HCT116 (cell line): ENCODE measurements at regions not wholly inside any gene's neighbourhood (a gene's known extent, or its start where the extent isn't known, plus 50 kb on each side); places are given as distances from the start of the nearest gene placed in this dataset.

Source experiments
- ATAC-seq: fragments of 200-7000 bp; cut with Tn5 transposase; 2 replicates; pipeline ENCODE4 v1.9.1; 2020; ENCODE audit warnings: mild to moderate bottlenecking, moderate library complexity
- BruUV-seq: library from RNA; stranded (reverse); fragments of 400-500 nt; replicated peaks from 2 replicates; lab custom pipeline; 2021; lab: Mats Ljungman, UMichigan
- CTCF ChIA-PET: fragments of 300-600 bp; sonication (Branson Sonifier 250); formaldehyde crosslinking; loops from one replicate; lab custom pipeline; 2021; ENCODE audit warnings: antibody characterized with exemption; lab: Charles Lee
- POLR2A ChIA-PET: fragments of 300-600, 350-600 bp; sonication (Branson Sonifier 250); formaldehyde crosslinking; loops from one replicate; lab custom pipeline; 2021; ENCODE audit warnings: antibody characterized with exemption; lab: Charles Lee
- RAD21 ChIA-PET, 2 experiments: fragments of 300-600 bp; sonication (Branson Sonifier 250); formaldehyde crosslinking; loops; one replicate each; lab custom pipeline; 2023; ENCODE audit warnings: low total read pairs in 2 of 2; ENCODE audit not compliant: uncharacterized antibody in 2 of 2, unreplicated experiment in 2 of 2, low non-redundant PET in 1 of 2; lab: Charles Lee
- DNase-seq: peaks from one replicate; pipeline ENCODE4 v3.0.0-alpha.2; 2010; ENCODE audit warnings: low read depth, low spot score
- H2AFZ ChIP-seq: fragments of 200-600 bp; shearing (Covaris generic), sonication (generic); 2 replicates; pipeline ENCODE4 v1.6.1; 2017; ENCODE audit warnings: low read depth, mixed run types, mixed read lengths, antibody characterized with exemption, low read length; ENCODE audit not compliant: poor library complexity, severe bottlenecking
- H3K27ac ChIP-seq: 2 replicates; pipeline ENCODE4 v1.5.1; 2012; ENCODE audit warnings: low read depth, low read length
- H3K27me3 ChIP-seq: fragments of 200-600 bp; sonication (generic); 2 replicates; pipeline ENCODE4 v1.6.1; 2016; ENCODE audit warnings: mixed run types, low read length, mixed read lengths; ENCODE audit not compliant: insufficient read depth
- H3K36me3 ChIP-seq, 2 experiments: fragments of 200-500 bp in 1 of 2; fragments of 200-600 bp in 1 of 2; sonication (Bioruptor generic) in 1 of 2; sonication (generic) in 1 of 2; 2 replicates each; pipeline versions ENCODE4 v1.5.1 to v1.6.1; 2014 to 2016; ENCODE audit warnings: low read length in 2 of 2, inconsistent platforms in 1 of 2, mixed read lengths in 1 of 2, mixed run types in 1 of 2; ENCODE audit not compliant: insufficient read depth in 2 of 2, control insufficient read depth in 1 of 2
- H3K4me1 ChIP-seq, 2 experiments: fragments of 200-600 bp in 1 of 2; sonication (generic) in 1 of 2; 2 replicates each; pipeline versions ENCODE4 v1.5.1 to v1.6.1; 2012 to 2017; ENCODE audit warnings: low read length in 2 of 2, inconsistent platforms in 1 of 2, mild to moderate bottlenecking in 1 of 2, mixed read lengths in 1 of 2, mixed run types in 1 of 2, moderate library complexity in 1 of 2; ENCODE audit not compliant: insufficient read depth in 2 of 2, control insufficient read depth in 1 of 2
- H3K4me2 ChIP-seq: fragments of 200-600 bp; sonication (generic); 2 replicates; pipeline ENCODE4 v1.6.1; 2017; ENCODE audit warnings: mixed run types, low read length, mixed read lengths
- H3K4me3 ChIP-seq, 2 experiments: fragments of 200-600 bp in 1 of 2; sonication (generic) in 1 of 2; replicated peaks in 1 of 2; 2 replicates each; pipeline ENCODE4 v1.5.1; 2011 to 2016; ENCODE audit warnings: low read length in 2 of 2, control low read depth in 1 of 2, low read depth in 1 of 2, mild to moderate bottlenecking in 1 of 2, mixed read lengths in 1 of 2, mixed run types in 1 of 2
- H3K79me2 ChIP-seq: fragments of 200-600 bp; sonication (generic); 2 replicates; pipeline ENCODE4 v1.6.1; 2017; ENCODE audit warnings: mild to moderate bottlenecking, mixed run types, low read length, moderate library complexity, mixed read lengths; ENCODE audit not compliant: insufficient read depth
- H3K9ac ChIP-seq: fragments of 200-600 bp; sonication (generic); 2 replicates; pipeline ENCODE4 v1.6.1; 2016; ENCODE audit warnings: low read length, mixed read lengths
- H3K9me2 ChIP-seq: fragments of 200-600 bp; sonication (generic), shearing (Covaris generic); 2 replicates; pipeline ENCODE4 v1.6.1; 2017; ENCODE audit warnings: mixed run types, mild to moderate bottlenecking, moderate library complexity; ENCODE audit not compliant: insufficient read depth
- H3K9me3 ChIP-seq, 2 experiments: fragments of 200-500 bp in 1 of 2; fragments of 200-600 bp in 1 of 2; sonication (Bioruptor generic) in 1 of 2; sonication (generic) in 1 of 2; 2 replicates each; pipeline ENCODE4 v1.6.1; 2014 to 2017; ENCODE audit warnings: low read length in 2 of 2, mixed read lengths in 2 of 2, inconsistent platforms in 1 of 2, low read depth in 1 of 2, mild to moderate bottlenecking in 1 of 2, mixed run types in 1 of 2, moderate library complexity in 1 of 2; ENCODE audit not compliant: control insufficient read depth in 1 of 2, insufficient read depth in 1 of 2
- H4K20me1 ChIP-seq: fragments of 200-600 bp; sonication (generic), shearing (Covaris generic); 2 replicates; pipeline ENCODE4 v1.6.1; 2017; ENCODE audit warnings: mixed run types, mild to moderate bottlenecking, moderate library complexity; ENCODE audit not compliant: insufficient read depth
- CBX3 ChIP-seq: IDR thresholded peaks from 2 replicates; pipeline ENCODE4 v1.6.1; 2012; ENCODE audit warnings: low read depth
- CEBPB ChIP-seq: IDR thresholded peaks from 2 replicates; pipeline ENCODE4 v1.6.1; 2012; ENCODE audit warnings: low read depth
- ELF1 ChIP-seq: IDR thresholded peaks from 2 replicates; pipeline ENCODE4 v1.6.1; 2012; ENCODE audit warnings: low read depth, borderline replicate concordance
- EZH2phosphoT487 ChIP-seq: fragments of 200-600 bp; IDR thresholded peaks from 2 replicates; pipeline ENCODE4 v1.6.1; 2018; ENCODE audit warnings: antibody characterized with exemption, borderline replicate concordance
- JUND ChIP-seq: IDR thresholded peaks from 2 replicates; pipeline ENCODE4 v1.6.1; 2012
- POLR2A ChIP-seq: IDR thresholded peaks from 2 replicates; pipeline ENCODE4 v1.7.0; 2011; ENCODE audit warnings: borderline replicate concordance; ENCODE audit not compliant: insufficient read depth, insufficient read length; ENCODE audit errors: extremely low read depth
- POLR2AphosphoS5 ChIP-seq: IDR thresholded peaks from 2 replicates; pipeline ENCODE4 v1.6.1; 2011; ENCODE audit warnings: mild to moderate bottlenecking, low read depth, low read length, moderate library complexity
- SIN3A ChIP-seq: IDR thresholded peaks from 2 replicates; pipeline ENCODE4 v1.6.1; 2012; ENCODE audit warnings: low read depth
- SP1 ChIP-seq: IDR thresholded peaks from 2 replicates; pipeline ENCODE4 v1.6.1; 2012; ENCODE audit warnings: low read depth
- SRF ChIP-seq: IDR thresholded peaks from 2 replicates; pipeline ENCODE4 v1.6.1; 2012; ENCODE audit warnings: low read depth
- TCF7L2 ChIP-seq: IDR thresholded peaks from 2 replicates; pipeline ENCODE4 v1.7.0; 2011; ENCODE audit warnings: borderline replicate concordance, inconsistent platforms; ENCODE audit not compliant: insufficient read depth, insufficient read length; ENCODE audit errors: extremely low read depth
- YY1 ChIP-seq: IDR thresholded peaks from 2 replicates; pipeline ENCODE4 v1.6.1; 2011; ENCODE audit warnings: low read length, low read depth, moderate library complexity, mild to moderate bottlenecking; ENCODE audit not compliant: insufficient replicate concordance; ENCODE audit errors: extremely low read depth
- ZBTB33 ChIP-seq: IDR thresholded peaks from 2 replicates; pipeline ENCODE4 v1.6.1; 2011; ENCODE audit warnings: mild to moderate bottlenecking, low read length, moderate library complexity; ENCODE audit not compliant: insufficient replicate concordance; ENCODE audit errors: extremely low read depth
- ZFX ChIP-seq: fragments of 450-650 bp; IDR thresholded peaks from 2 replicates; pipeline ENCODE4 v1.6.1; 2017
- ZNF274 ChIP-seq: fragments of 200-500 bp; sonication (Bioruptor generic); IDR thresholded peaks from 2 replicates; pipeline ENCODE4 v1.6.1; 2014; ENCODE audit warnings: mild to moderate bottlenecking, low read depth, low read length, inconsistent platforms
- intact Hi-C: fragments of 100-400 bp; cut with micrococcal nuclease; formaldehyde crosslinking; loops from 2 replicates; pipeline ENCODE4 v1.10.0; 2022
- TF ChIP-seq, protein P1 (sequence below): IDR thresholded peaks from 2 replicates; pipeline ENCODE4 v1.6.1; 2012
- TF ChIP-seq, protein P2 (sequence below), 3 experiments: fragments of 200-600 bp in 1 of 3; sonication (generic) in 1 of 3; IDR thresholded peaks in 2 of 3; conservative IDR thresholded peaks in 1 of 3; 2 replicates each; pipeline ENCODE4 v1.5.1; 2012 to 2017; ENCODE audit warnings: low read depth in 2 of 3, low read length in 2 of 3, antibody characterized with exemption in 1 of 3, borderline replicate concordance in 1 of 3, control low read depth in 1 of 3, mild to moderate bottlenecking in 1 of 3, mixed read lengths in 1 of 3, mixed run types in 1 of 3, moderate library complexity in 1 of 3; ENCODE audit not compliant: insufficient read depth in 1 of 3
- TF ChIP-seq, protein P3 (sequence below): IDR thresholded peaks from 2 replicates; pipeline ENCODE4 v1.6.1; 2012

- DNase-seq, result no peak
- H4K20me1 ChIP-seq, result no peaks in the 10 kb centered on the region
- H3K4me3 ChIP-seq, result no peak overlapping the region
- RAD21 ChIA-PET, result no interaction called here
- H3K9ac ChIP-seq, result no peak overlapping the region
- CTCF ChIA-PET, result no interaction called here
- no peaks in the 10 kb centered on the region for H3K79me2 ChIP-seq
- no peaks in the 10 kb centered on the region for H3K36me3 ChIP-seq
- H3K27ac ChIP-seq, result no peak overlapping the region
- POLR2A ChIA-PET, result no interaction called here
- no peaks in the 10 kb centered on the region for H3K4me1 ChIP-seq
- H3K27me3 ChIP-seq, result no peaks in the 10 kb centered on the region
- BruUV-seq, result no TSS peak
- intact Hi-C loops, result no loop called here
- TF ChIP-seq ELF1 (no peak), ZFX (no peak), EZH2phosphoT487 (no peak), ZNF274 (no peak), JUND (no peak), TCF7L2 (no peak), CBX3 (no peak), YY1 (no peak), CEBPB (no peak), SRF (no peak), SP1 (no peak), SIN3A (no peak), POLR2A (no peak), POLR2AphosphoS5 (no peak), ZBTB33 (no peak)
- TF ChIP-seq, protein P1, sequence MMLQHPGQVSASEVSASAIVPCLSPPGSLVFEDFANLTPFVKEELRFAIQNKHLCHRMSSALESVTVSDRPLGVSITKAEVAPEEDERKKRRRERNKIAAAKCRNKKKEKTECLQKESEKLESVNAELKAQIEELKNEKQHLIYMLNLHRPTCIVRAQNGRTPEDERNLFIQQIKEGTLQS, result no peak
- TF ChIP-seq, protein P2, sequence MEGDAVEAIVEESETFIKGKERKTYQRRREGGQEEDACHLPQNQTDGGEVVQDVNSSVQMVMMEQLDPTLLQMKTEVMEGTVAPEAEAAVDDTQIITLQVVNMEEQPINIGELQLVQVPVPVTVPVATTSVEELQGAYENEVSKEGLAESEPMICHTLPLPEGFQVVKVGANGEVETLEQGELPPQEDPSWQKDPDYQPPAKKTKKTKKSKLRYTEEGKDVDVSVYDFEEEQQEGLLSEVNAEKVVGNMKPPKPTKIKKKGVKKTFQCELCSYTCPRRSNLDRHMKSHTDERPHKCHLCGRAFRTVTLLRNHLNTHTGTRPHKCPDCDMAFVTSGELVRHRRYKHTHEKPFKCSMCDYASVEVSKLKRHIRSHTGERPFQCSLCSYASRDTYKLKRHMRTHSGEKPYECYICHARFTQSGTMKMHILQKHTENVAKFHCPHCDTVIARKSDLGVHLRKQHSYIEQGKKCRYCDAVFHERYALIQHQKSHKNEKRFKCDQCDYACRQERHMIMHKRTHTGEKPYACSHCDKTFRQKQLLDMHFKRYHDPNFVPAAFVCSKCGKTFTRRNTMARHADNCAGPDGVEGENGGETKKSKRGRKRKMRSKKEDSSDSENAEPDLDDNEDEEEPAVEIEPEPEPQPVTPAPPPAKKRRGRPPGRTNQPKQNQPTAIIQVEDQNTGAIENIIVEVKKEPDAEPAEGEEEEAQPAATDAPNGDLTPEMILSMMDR (IDR thresholded peaks at IDR 0.05 in 2 of 3, conservative IDR thresholded peaks at IDR 0.05 in 1 of 3; ENCODE audit: borderline replicate concordance in 1 of 3, insufficient read depth in 1 of 3, low read depth in 2 of 3, low read length in 2 of 3), result no peak
- TF ChIP-seq, protein P3, sequence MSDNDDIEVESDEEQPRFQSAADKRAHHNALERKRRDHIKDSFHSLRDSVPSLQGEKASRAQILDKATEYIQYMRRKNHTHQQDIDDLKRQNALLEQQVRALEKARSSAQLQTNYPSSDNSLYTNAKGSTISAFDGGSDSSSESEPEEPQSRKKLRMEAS, result no peak
- TF ChIP-seq, all 23 proteins: peak for 0
- Histone ChIP-seq H3K9me3 (no peaks in the 10 kb centered on the region), H2AFZ (no peak overlapping the region), H3K9me2 (no peaks in the 10 kb centered on the region), H3K4me2 (no peak overlapping the region)
- ATAC-seq, result no peak
Observed at GRCh38 chr16:11460820-11461594, 115.7 kb downstream of the RMI2 start.
